Loucy (cell line): ENCODE measurements at regions not wholly inside any gene's neighbourhood (a gene's known extent, or its start where the extent isn't known, plus 50 kb on each side); places are given as distances from the start of the nearest gene placed in this dataset.

Experiments used
- H2AFZ ChIP-seq: fragments of 200-600 bp; sonication (generic); 2 replicates; pipeline ENCODE4 v1.6.0; 2016; ENCODE audit warnings: antibody characterized with exemption, mild to moderate bottlenecking, low read length, moderate library complexity
- H3F3A ChIP-seq: fragments of 200-600 bp; 2 replicates; pipeline ENCODE4 v1.6.0; 2016; ENCODE audit warnings: antibody characterized with exemption, low read depth, mild to moderate bottlenecking
- H3K27me3 ChIP-seq: fragments of 200-600 bp; sonication (generic); 2 replicates; pipeline ENCODE4 v1.6.1; 2014; ENCODE audit warnings: low read length, mild to moderate bottlenecking; ENCODE audit not compliant: insufficient read depth, poor library complexity, severe bottlenecking
- H3K36me3 ChIP-seq: fragments of 200-600 bp; sonication (generic); 2 replicates; pipeline ENCODE4 v1.6.1; 2016; ENCODE audit warnings: low read length; ENCODE audit not compliant: insufficient read depth
- H3K4me1 ChIP-seq: fragments of 200-600 bp; sonication (generic); 2 replicates; pipeline ENCODE4 v1.5.1; 2014; ENCODE audit warnings: low read length, mild to moderate bottlenecking; ENCODE audit not compliant: insufficient read depth, poor library complexity, severe bottlenecking
- H3K4me2 ChIP-seq: fragments of 200-600 bp; sonication (generic); 2 replicates; pipeline ENCODE4 v1.6.0; 2014; ENCODE audit warnings: antibody characterized with exemption, low read length, low read depth, mild to moderate bottlenecking; ENCODE audit not compliant: poor library complexity, severe bottlenecking
- H3K4me3 ChIP-seq: fragments of 200-600 bp; sonication (generic); 2 replicates; pipeline ENCODE4 v1.5.1; 2014; ENCODE audit warnings: low read length, mild to moderate bottlenecking, mixed read lengths; ENCODE audit not compliant: poor library complexity, severe bottlenecking
- H3K79me2 ChIP-seq: fragments of 200-600 bp; sonication (generic); 2 replicates; pipeline ENCODE4 v1.6.1; 2014; ENCODE audit warnings: low read length; ENCODE audit not compliant: insufficient read depth
- H3K9ac ChIP-seq: fragments of 200-600 bp; sonication (generic); 2 replicates; pipeline ENCODE4 v1.6.0; 2014; ENCODE audit warnings: mild to moderate bottlenecking, low read depth, low read length, moderate library complexity; ENCODE audit not compliant: poor library complexity, severe bottlenecking
- H3K9me2 ChIP-seq: fragments of 200-600 bp; sonication (generic); replicated peaks from 2 replicates; pipeline ENCODE4 v1.6.1; 2016; ENCODE audit warnings: low read depth, low read length, mixed read lengths
- H3K9me3 ChIP-seq: fragments of 200-600 bp; sonication (generic); 2 replicates; pipeline ENCODE4 v1.6.1; 2014; ENCODE audit warnings: mild to moderate bottlenecking, antibody characterized with exemption, low read length, low read depth; ENCODE audit not compliant: insufficient read depth
- H4K20me1 ChIP-seq: fragments of 200-600 bp; sonication (generic); 2 replicates; pipeline ENCODE4 v1.6.0; 2014; ENCODE audit warnings: antibody characterized with exemption, low read length, mild to moderate bottlenecking; ENCODE audit not compliant: insufficient read depth, poor library complexity, severe bottlenecking
- EZH2phosphoT487 ChIP-seq: fragments of 200-600 bp; IDR thresholded peaks from 2 replicates; pipeline ENCODE4 v1.6.1; 2018; ENCODE audit warnings: antibody characterized with exemption, mild to moderate bottlenecking, moderate library complexity, borderline replicate concordance
- TF ChIP-seq, protein P1 (sequence below): fragments of 200-600 bp; sonication (generic); conservative IDR thresholded peaks from 2 replicates; pipeline ENCODE4 v1.5.1; 2014; ENCODE audit warnings: mild to moderate bottlenecking, antibody characterized with exemption, low read length

DNA sequence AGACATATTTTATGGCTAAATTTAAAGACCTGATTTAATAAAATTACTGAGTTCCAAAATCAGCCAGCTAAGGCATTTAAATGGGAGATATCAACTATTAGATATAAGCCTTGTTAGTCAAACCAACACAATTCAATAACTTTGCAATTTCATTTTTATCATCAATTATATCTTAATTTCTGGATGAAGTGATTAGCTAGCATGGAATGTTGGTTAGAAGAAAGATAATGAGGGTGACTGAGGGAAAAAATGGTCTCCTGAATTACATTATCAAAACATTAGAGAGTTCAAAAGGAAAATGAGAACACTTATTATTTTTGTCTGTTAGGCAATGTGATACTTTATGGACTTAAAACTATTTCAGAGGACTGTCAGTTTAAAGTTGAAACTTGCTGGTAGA is 525.7 kb downstream of the CDH11 start:
- Histone ChIP-seq H3K9me2 (no peaks in the 10 kb centered on the region), H3K36me3 (no peaks in the 10 kb centered on the region), H3K4me1 (no peaks in the 10 kb centered on the region), H3K79me2 (no peaks in the 10 kb centered on the region), H3K9me3 (no peaks in the 10 kb centered on the region), H3K4me2 (no peak overlapping the region), H4K20me1 (no peaks in the 10 kb centered on the region), H3F3A (no peaks in the 10 kb centered on the region), H3K27me3 (no peaks in the 10 kb centered on the region), H3K9ac (no peak overlapping the region), H3K4me3 (no peak overlapping the region), H2AFZ (no peak overlapping the region)
- TF ChIP-seq, protein P1, sequence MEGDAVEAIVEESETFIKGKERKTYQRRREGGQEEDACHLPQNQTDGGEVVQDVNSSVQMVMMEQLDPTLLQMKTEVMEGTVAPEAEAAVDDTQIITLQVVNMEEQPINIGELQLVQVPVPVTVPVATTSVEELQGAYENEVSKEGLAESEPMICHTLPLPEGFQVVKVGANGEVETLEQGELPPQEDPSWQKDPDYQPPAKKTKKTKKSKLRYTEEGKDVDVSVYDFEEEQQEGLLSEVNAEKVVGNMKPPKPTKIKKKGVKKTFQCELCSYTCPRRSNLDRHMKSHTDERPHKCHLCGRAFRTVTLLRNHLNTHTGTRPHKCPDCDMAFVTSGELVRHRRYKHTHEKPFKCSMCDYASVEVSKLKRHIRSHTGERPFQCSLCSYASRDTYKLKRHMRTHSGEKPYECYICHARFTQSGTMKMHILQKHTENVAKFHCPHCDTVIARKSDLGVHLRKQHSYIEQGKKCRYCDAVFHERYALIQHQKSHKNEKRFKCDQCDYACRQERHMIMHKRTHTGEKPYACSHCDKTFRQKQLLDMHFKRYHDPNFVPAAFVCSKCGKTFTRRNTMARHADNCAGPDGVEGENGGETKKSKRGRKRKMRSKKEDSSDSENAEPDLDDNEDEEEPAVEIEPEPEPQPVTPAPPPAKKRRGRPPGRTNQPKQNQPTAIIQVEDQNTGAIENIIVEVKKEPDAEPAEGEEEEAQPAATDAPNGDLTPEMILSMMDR = no peak
- no peak for TF ChIP-seq EZH2phosphoT487

DNA sequence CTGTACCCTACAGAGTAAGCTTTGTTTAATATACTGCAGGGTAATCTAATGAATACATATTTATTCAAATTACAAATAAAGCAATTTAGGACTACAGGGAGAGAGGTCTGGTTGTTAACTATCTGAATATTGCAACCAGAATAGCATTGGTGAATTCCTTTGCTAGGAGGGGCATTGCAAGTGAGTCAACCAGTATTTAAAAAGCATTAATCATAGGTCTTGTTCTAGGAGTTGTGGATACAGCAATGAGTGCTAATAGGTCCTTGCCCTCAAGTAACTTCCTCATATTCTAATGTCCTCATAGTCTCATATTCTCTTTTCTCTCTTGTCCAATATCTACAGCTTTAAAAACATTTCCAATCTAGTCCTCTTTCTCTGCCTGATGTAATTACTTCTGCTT is 531.4 kb downstream of the CDH11 start:
- H3K36me3 ChIP-seq = no peaks in the 10 kb centered on the region
- H3K4me1 ChIP-seq = no peaks in the 10 kb centered on the region
- H4K20me1 ChIP-seq = no peaks in the 10 kb centered on the region
- no peaks in the 10 kb centered on the region for H3K9me2 ChIP-seq
- no peak overlapping the region for H3K4me2 ChIP-seq
- H3K9me3 ChIP-seq = no peaks in the 10 kb centered on the region
- H3K4me3 ChIP-seq = no peak overlapping the region
- H3K27me3 ChIP-seq = no peaks in the 10 kb centered on the region
- H3F3A ChIP-seq = no peaks in the 10 kb centered on the region
- TF ChIP-seq, protein P1 = no peak
- no peak for TF ChIP-seq EZH2phosphoT487
- no peak overlapping the region for H3K9ac ChIP-seq
- H2AFZ ChIP-seq = no peak overlapping the region
- no peaks in the 10 kb centered on the region for H3K79me2 ChIP-seq

DNA sequence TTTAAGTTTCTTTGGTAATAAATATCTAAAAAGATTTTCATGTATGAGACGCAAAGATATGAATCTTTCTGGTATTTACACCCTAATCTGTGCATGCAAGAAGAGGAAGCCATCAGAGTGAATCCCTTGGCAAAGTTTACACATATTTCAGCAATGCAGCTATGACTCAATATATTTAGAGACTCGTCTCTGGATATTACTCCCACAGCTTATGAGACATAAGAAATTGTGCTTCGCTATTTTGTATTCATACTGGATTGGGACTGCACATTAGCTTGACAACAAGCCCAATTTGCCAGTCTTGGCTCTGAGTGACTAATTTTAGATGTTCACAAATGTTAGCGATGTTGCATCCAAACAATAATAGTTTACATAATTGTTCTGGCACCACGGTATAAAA is 532.0 kb downstream of the CDH11 start:
- no peaks in the 10 kb centered on the region for H3K79me2 ChIP-seq
- H3K4me1 ChIP-seq = no peaks in the 10 kb centered on the region
- H3F3A ChIP-seq = no peaks in the 10 kb centered on the region
- H3K4me3 ChIP-seq = no peak overlapping the region
- no peak overlapping the region for H3K4me2 ChIP-seq
- H3K9me3 ChIP-seq = no peaks in the 10 kb centered on the region
- no peaks in the 10 kb centered on the region for H3K9me2 ChIP-seq
- no peaks in the 10 kb centered on the region for H4K20me1 ChIP-seq
- no peak for TF ChIP-seq EZH2phosphoT487
- TF ChIP-seq, protein P1 = no peak
- no peaks in the 10 kb centered on the region for H3K27me3 ChIP-seq
- H3K9ac ChIP-seq = no peak overlapping the region
- H3K36me3 ChIP-seq = no peaks in the 10 kb centered on the region
- H2AFZ ChIP-seq = no peak overlapping the region
